Activated CD8-positive, alpha-beta memory T cell treated with anti-CD3 and anti-CD28 coated beads, Interleukin-2, amount 50 U/mL, for 1 hour (primary cell): ENCODE measurements at regions not wholly inside any gene's neighbourhood (a gene's known extent, or its start where the extent isn't known, plus 50 kb on each side); places are given as distances from the start of the nearest gene placed in this dataset.
"Not testable (repeated sequence)": the region's sequence is repeated elsewhere in the genome, so short reads cannot be mapped to it uniquely, and the experiment has no call there.

Source experiments
- DNase-seq: peaks from one replicate; pipeline ENCODE4 v3.0.0-alpha.2; 2020; ENCODE audit errors: extremely low read depth

GRCh38 chr3:66931291-66931690 is 66.8 kb upstream of the KBTBD8 start:
- no peak for DNase-seq

GRCh38 chr3:66931699-66932098 is 66.4 kb upstream of the KBTBD8 start:
- DNase-seq, result no peak

- DNase-seq, result no peak
These were observed 64.9 kb upstream of the KBTBD8 start for GRCh38 chr3:66933233-66933632.

GRCh38 chr3:66934041-66934440 is 64.1 kb upstream of the KBTBD8 start:
- DNase-seq, result no peak

GRCh38 chr3:66934725-66935124 is 63.4 kb upstream of the KBTBD8 start:
- DNase-seq, result no peak

GRCh38 chr3:66937041-66937440 is 61.1 kb upstream of the KBTBD8 start:
- DNase-seq, result not testable (repeated sequence)

- DNase-seq, result no peak
These were observed 59.7 kb upstream of the KBTBD8 start for GRCh38 chr3:66938338-66938963.

- no peak for DNase-seq
These were observed 50.1 kb upstream of the KBTBD8 start for GRCh38 chr3:66948041-66948440.
